PC-3 (cell line): ENCODE measurements at regions not wholly inside any gene's neighbourhood (a gene's known extent, or its start where the extent isn't known, plus 50 kb on each side); places are given as distances from the start of the nearest gene placed in this dataset.

ENCODE experiments used
- ATAC-seq: fragments of 200-7000 bp; cut with Tn5 transposase; 2 replicates; pipeline ENCODE4 v1.9.1; 2020; ENCODE audit warnings: mild to moderate bottlenecking, moderate library complexity
- BruUV-seq: library from RNA; stranded (reverse); fragments of 400-500 nt; replicated peaks from 2 replicates; lab custom pipeline; 2021; lab: Mats Ljungman, UMichigan
- CTCF ChIA-PET: fragments of 300-600 bp; sonication (Branson Sonifier 250); formaldehyde crosslinking; loops from one replicate; lab custom pipeline; 2022; ENCODE audit warnings: antibody characterized with exemption; lab: Charles Lee
- POLR2A ChIA-PET: fragments of 300-600 bp; sonication (Branson Sonifier 250); formaldehyde crosslinking; loops from one replicate; lab custom pipeline; 2022; ENCODE audit warnings: antibody characterized with exemption; ENCODE audit not compliant: unreplicated experiment; lab: Charles Lee
- DNase-seq: peaks from one replicate; pipeline ENCODE4 v3.0.0-alpha.2; 2015
- H2AFZ ChIP-seq: fragments of 300-600 bp; sonication (generic); 2 replicates; pipeline ENCODE4 v1.6.0; 2016; ENCODE audit warnings: antibody characterized with exemption, low read length
- H3F3A ChIP-seq: fragments of 300-600 bp; sonication (generic); one replicate; pipeline ENCODE4 v1.6.0; 2017; ENCODE audit warnings: antibody characterized with exemption, low read length, control low read depth, mild to moderate bottlenecking; ENCODE audit not compliant: unreplicated experiment
- H3K27ac ChIP-seq: fragments of 300-600 bp; sonication (generic); 2 replicates; pipeline ENCODE4 v1.5.1; 2016; ENCODE audit warnings: mild to moderate bottlenecking, low read length
- H3K27me3 ChIP-seq: fragments of 300-600 bp; sonication (generic); 2 replicates; pipeline ENCODE4 v1.6.1; 2016; ENCODE audit warnings: low read length, mixed read lengths
- H3K36me3 ChIP-seq: fragments of 300-600 bp; sonication (generic); 2 replicates; pipeline ENCODE4 v1.6.1; 2016; ENCODE audit warnings: low read depth, mixed run types, low read length, mixed read lengths
- H3K4me1 ChIP-seq: fragments of 300-600 bp; sonication (generic); 2 replicates; pipeline ENCODE4 v1.5.1; 2016; ENCODE audit warnings: low read length; ENCODE audit not compliant: insufficient read depth
- H3K4me2 ChIP-seq: fragments of 300-600 bp; sonication (generic); 2 replicates; pipeline ENCODE4 v1.6.0; 2016; ENCODE audit warnings: low read length
- H3K4me3 ChIP-seq: fragments of 300-600 bp; sonication (generic); 2 replicates; pipeline ENCODE4 v1.5.1; 2016; ENCODE audit warnings: mild to moderate bottlenecking, low read length, mixed read lengths
- H3K79me2 ChIP-seq: fragments of 300-600 bp; sonication (generic); 2 replicates; pipeline ENCODE4 v1.6.1; 2017; ENCODE audit warnings: low read length, mixed read lengths
- H3K9ac ChIP-seq: fragments of 300-600 bp; sonication (generic); 2 replicates; pipeline ENCODE4 v1.6.0; 2016; ENCODE audit warnings: mild to moderate bottlenecking, low read length
- H3K9me2 ChIP-seq: fragments of 300-600 bp; sonication (generic); replicated peaks from 2 replicates; pipeline ENCODE4 v1.6.1; 2016; ENCODE audit warnings: mixed run types, low read length, mixed read lengths
- H3K9me3 ChIP-seq: fragments of 300-600 bp; sonication (generic); 2 replicates; pipeline ENCODE4 v1.6.1; 2016; ENCODE audit warnings: low read length, mixed read lengths
- H4K20me1 ChIP-seq: fragments of 300-600 bp; sonication (generic); 2 replicates; pipeline ENCODE4 v1.6.1; 2016; ENCODE audit warnings: low read length, mixed read lengths
- EZH2 ChIP-seq: fragments of 300-600 bp; sonication (generic); IDR thresholded peaks from one replicate; pipeline ENCODE4 v1.6.1; 2017; ENCODE audit warnings: antibody characterized with exemption, mild to moderate bottlenecking, low read length; ENCODE audit not compliant: unreplicated experiment
- EZH2phosphoT487 ChIP-seq: fragments of 300-600 bp; sonication (generic); IDR thresholded peaks from 2 replicates; pipeline ENCODE4 v1.6.1; 2018; ENCODE audit warnings: mild to moderate bottlenecking, antibody characterized with exemption, low read length, borderline replicate concordance
- intact Hi-C: fragments of 100-400 bp; cut with micrococcal nuclease; formaldehyde crosslinking; loops from 2 replicates; pipeline ENCODE4 v1.9.0; 2023
- TF ChIP-seq, protein P1 (sequence below): fragments of 300-600 bp; sonication (generic); conservative IDR thresholded peaks from 2 replicates; pipeline ENCODE4 v1.5.1; 2017; ENCODE audit warnings: antibody characterized with exemption, low read depth, mild to moderate bottlenecking, low read length

- no peaks in the 10 kb centered on the region for H3F3A ChIP-seq
- H3K9me3 ChIP-seq, result no peaks in the 10 kb centered on the region
- no peak overlapping the region for H3K9ac ChIP-seq
- no TSS peak for BruUV-seq
- H4K20me1 ChIP-seq, result no peaks in the 10 kb centered on the region
- ChIA-PET POLR2A (no interaction called here), CTCF (no interaction called here)
- no peak for ATAC-seq
- H3K4me3 ChIP-seq, result no peak overlapping the region
- no peaks in the 10 kb centered on the region for H3K36me3 ChIP-seq
- no peaks in the 10 kb centered on the region for H3K9me2 ChIP-seq
- intact Hi-C loops, result no loop called here
- no peaks in the 10 kb centered on the region for H3K4me1 ChIP-seq
- H3K27me3 ChIP-seq, result peaks cover 92% of the 10 kb centered on the region
- no peak overlapping the region for H2AFZ ChIP-seq
- TF ChIP-seq EZH2phosphoT487 (no peak), EZH2 (no peak)
- TF ChIP-seq, protein P1, sequence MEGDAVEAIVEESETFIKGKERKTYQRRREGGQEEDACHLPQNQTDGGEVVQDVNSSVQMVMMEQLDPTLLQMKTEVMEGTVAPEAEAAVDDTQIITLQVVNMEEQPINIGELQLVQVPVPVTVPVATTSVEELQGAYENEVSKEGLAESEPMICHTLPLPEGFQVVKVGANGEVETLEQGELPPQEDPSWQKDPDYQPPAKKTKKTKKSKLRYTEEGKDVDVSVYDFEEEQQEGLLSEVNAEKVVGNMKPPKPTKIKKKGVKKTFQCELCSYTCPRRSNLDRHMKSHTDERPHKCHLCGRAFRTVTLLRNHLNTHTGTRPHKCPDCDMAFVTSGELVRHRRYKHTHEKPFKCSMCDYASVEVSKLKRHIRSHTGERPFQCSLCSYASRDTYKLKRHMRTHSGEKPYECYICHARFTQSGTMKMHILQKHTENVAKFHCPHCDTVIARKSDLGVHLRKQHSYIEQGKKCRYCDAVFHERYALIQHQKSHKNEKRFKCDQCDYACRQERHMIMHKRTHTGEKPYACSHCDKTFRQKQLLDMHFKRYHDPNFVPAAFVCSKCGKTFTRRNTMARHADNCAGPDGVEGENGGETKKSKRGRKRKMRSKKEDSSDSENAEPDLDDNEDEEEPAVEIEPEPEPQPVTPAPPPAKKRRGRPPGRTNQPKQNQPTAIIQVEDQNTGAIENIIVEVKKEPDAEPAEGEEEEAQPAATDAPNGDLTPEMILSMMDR, result no peak
- DNase-seq, result no peak
- no peak overlapping the region for H3K4me2 ChIP-seq
- H3K79me2 ChIP-seq, result no peaks in the 10 kb centered on the region
- no peak overlapping the region for H3K27ac ChIP-seq
These were observed 114.0 kb upstream of the OBI1 start for GRCh38 chr13:78772933-78773332.

- Histone ChIP-seq H3K27me3 (peaks cover 88% of the 10 kb centered on the region), H3K9ac (no peak overlapping the region), H3K9me2 (no peaks in the 10 kb centered on the region), H2AFZ (no peak overlapping the region), H3K79me2 (no peaks in the 10 kb centered on the region), H3K4me1 (no peaks in the 10 kb centered on the region), H4K20me1 (no peaks in the 10 kb centered on the region), H3K9me3 (no peaks in the 10 kb centered on the region), H3K4me2 (no peak overlapping the region), H3F3A (no peaks in the 10 kb centered on the region), H3K27ac (no peak overlapping the region), H3K36me3 (no peaks in the 10 kb centered on the region), H3K4me3 (no peak overlapping the region)
- POLR2A ChIA-PET, result no interaction called here
- DNase-seq, result no peak
- intact Hi-C loops, result no loop called here
- TF ChIP-seq EZH2phosphoT487, result no peak
- TF ChIP-seq, protein P1, result no peak
- TF ChIP-seq EZH2, result no peak
- no peak for ATAC-seq
- CTCF ChIA-PET, result no interaction called here
- no TSS peak for BruUV-seq
These were observed 111.6 kb upstream of the OBI1 start for GRCh38 chr13:78770601-78771000.

DNA sequence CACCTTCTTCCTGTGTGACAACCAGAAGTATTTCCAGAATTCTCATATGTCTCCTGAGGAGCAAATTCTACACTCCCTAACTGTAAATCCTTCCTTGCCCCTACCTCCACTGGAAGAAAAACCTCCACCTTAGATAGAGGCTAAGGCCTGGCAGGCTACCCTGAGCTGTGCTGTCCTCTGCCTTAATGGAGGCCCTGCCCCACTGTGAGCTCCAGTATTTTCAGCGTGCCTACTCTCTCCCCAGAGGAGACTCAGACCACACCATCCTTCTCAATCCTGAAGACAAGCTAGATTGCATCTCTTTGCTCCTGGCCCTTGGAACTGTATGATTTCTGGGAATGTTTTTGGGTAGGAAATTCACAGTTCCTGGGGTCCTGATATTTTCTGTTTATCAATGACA lies 110.0 kb upstream of the OBI1 start:
- H3K27me3 ChIP-seq, result peaks cover 85% of the 10 kb centered on the region
- no peaks in the 10 kb centered on the region for H3K4me1 ChIP-seq
- ATAC-seq (no peak), DNase-seq (no peak)
- H3K9ac ChIP-seq, result no peak overlapping the region
- H3K4me2 ChIP-seq, result no peak overlapping the region
- H3K9me3 ChIP-seq, result no peaks in the 10 kb centered on the region
- H2AFZ ChIP-seq, result no peak overlapping the region
- H3K9me2 ChIP-seq, result no peaks in the 10 kb centered on the region
- intact Hi-C loops, result loop anchor here (10.0 kb wide), 2 partner anchors 524 to 634 kb away; no protein-coding TSS in a partner anchor
- H4K20me1 ChIP-seq, result no peaks in the 10 kb centered on the region
- ChIA-PET CTCF (no interaction called here), POLR2A (no interaction called here)
- H3K27ac ChIP-seq, result no peak overlapping the region
- no peak overlapping the region for H3K4me3 ChIP-seq
- H3F3A ChIP-seq, result no peaks in the 10 kb centered on the region
- no TSS peak for BruUV-seq
- TF ChIP-seq, protein P1, result no peak
- TF ChIP-seq EZH2phosphoT487 (no peak), EZH2 (no peak)
- H3K79me2 ChIP-seq, result no peaks in the 10 kb centered on the region
- H3K36me3 ChIP-seq, result no peaks in the 10 kb centered on the region
